Osteocyte (in vitro differentiated cells): ENCODE measurements at regions not wholly inside any gene's neighbourhood (a gene's known extent, or its start where the extent isn't known, plus 50 kb on each side); places are given as distances from the start of the nearest gene placed in this dataset.

Source experiments
- DNase-seq: peaks from one replicate; pipeline ENCODE4 v3.0.0; 2021; ENCODE audit warnings: mixed read lengths; ENCODE audit not compliant: unreplicated experiment; ENCODE audit errors: extremely low spot score
- H3K27ac Mint-ChIP-seq: one replicate; pipeline ENCODE4 v1.8.0; 2021; ENCODE audit warnings: mild to moderate bottlenecking, mixed read lengths; ENCODE audit not compliant: unreplicated experiment
- H3K27me3 Mint-ChIP-seq: one replicate; pipeline ENCODE4 v1.8.0; 2021; ENCODE audit warnings: mixed read lengths; ENCODE audit not compliant: unreplicated experiment
- H3K36me3 Mint-ChIP-seq: one replicate; pipeline ENCODE4 v1.8.0; 2021; ENCODE audit warnings: mixed read lengths; ENCODE audit not compliant: unreplicated experiment
- H3K4me1 Mint-ChIP-seq: one replicate; pipeline ENCODE4 v1.8.0; 2021; ENCODE audit warnings: mixed read lengths; ENCODE audit not compliant: unreplicated experiment
- H3K4me3 Mint-ChIP-seq: one replicate; pipeline ENCODE4 v1.8.0; 2021; ENCODE audit warnings: mild to moderate bottlenecking, moderate library complexity, mixed read lengths; ENCODE audit not compliant: unreplicated experiment
- H3K9me3 Mint-ChIP-seq: one replicate; pipeline ENCODE4 v1.8.0; 2021; ENCODE audit warnings: mixed read lengths; ENCODE audit not compliant: unreplicated experiment
- TF ChIP-seq, protein P1 (sequence below): fragments of 200-600 bp; sonication (generic); IDR thresholded peaks from 2 replicates; pipeline ENCODE4 v1.5.0; 2021; ENCODE audit warnings: antibody characterized with exemption, mild to moderate bottlenecking, moderate library complexity

DNA sequence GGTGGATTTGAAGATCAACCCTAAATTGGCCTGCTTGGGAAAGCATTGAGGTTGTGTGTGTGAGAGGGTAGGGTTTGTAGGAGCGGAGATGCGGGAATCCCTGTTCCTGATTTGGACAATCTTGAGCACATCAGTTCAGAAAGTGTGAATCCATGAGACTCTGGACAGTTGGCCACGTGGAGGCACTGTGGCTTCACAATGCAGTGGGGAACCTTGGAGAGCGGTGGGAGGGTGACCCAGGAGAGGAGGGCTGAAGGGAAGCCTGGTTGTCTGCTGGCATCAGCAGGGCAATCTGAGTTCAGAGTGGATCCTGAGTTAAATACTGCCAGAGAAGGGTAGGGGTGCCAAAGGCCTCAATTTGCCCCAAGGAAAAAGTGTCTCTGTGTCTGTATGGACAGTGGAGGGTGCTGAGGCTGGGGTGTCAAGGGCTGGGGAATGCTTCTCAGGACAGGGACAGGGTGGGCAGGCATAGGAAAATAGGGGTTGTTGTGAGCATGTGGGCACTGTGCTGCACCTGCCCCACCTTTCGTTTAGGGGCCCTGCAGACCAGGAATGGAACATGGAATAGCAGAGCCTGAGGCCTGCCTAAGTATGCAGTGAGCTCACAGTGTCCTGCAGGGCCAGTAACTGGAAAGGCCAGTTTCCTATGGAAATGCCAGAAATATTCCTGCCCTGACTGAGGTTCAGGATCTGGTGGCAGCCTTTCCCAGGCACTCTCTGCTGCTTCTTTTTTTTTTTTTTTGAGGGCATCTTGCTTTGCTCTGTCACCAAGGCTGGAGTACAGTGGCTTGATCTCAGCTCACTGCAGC lies 162.9 kb upstream of the PRSS58 start:
- TF ChIP-seq, protein P1, sequence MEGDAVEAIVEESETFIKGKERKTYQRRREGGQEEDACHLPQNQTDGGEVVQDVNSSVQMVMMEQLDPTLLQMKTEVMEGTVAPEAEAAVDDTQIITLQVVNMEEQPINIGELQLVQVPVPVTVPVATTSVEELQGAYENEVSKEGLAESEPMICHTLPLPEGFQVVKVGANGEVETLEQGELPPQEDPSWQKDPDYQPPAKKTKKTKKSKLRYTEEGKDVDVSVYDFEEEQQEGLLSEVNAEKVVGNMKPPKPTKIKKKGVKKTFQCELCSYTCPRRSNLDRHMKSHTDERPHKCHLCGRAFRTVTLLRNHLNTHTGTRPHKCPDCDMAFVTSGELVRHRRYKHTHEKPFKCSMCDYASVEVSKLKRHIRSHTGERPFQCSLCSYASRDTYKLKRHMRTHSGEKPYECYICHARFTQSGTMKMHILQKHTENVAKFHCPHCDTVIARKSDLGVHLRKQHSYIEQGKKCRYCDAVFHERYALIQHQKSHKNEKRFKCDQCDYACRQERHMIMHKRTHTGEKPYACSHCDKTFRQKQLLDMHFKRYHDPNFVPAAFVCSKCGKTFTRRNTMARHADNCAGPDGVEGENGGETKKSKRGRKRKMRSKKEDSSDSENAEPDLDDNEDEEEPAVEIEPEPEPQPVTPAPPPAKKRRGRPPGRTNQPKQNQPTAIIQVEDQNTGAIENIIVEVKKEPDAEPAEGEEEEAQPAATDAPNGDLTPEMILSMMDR, result peak; percentile 57

DNA sequence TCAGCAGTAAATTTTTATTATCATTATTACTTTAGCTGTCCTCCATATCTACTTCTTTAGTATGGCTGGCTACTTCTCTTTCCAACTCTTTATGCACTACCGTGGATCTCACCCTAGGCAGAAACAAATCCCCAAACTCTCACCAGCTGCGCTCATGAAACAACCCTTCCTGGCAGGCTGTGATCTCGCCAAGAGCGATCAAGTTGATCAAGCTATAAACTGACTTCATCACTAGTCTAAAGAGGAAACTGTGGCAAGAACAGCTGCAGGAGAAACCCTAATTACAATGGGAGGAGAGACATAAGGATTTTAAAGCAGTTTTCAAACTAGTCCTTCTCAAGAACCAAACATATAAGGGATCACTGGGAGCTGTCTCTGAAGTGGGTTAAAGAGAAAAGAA lies 160.5 kb upstream of the PRSS58 start:
- H3K4me1 Mint-ChIP-seq, result no peaks in the 10 kb centered on the region
- no peaks in the 10 kb centered on the region for H3K9me3 Mint-ChIP-seq
- peaks cover 16% of the 10 kb centered on the region for H3K27me3 Mint-ChIP-seq
- no peak overlapping the region for H3K4me3 Mint-ChIP-seq
- no peak overlapping the region for H3K27ac Mint-ChIP-seq
- TF ChIP-seq, protein P1, result no peak
- DNase-seq, result no peak
- no peaks in the 10 kb centered on the region for H3K36me3 Mint-ChIP-seq

More for the DNA sequence above, 162.9 kb upstream of the PRSS58 start:
- Mint-ChIP-seq H3K27ac (no peak overlapping the region), H3K36me3 (no peaks in the 10 kb centered on the region), H3K4me3 (no peak overlapping the region), H3K27me3 (peaks cover 16% of the 10 kb centered on the region), H3K9me3 (no peaks in the 10 kb centered on the region), H3K4me1 (no peaks in the 10 kb centered on the region)
- no peak for DNase-seq

- Mint-ChIP-seq H3K4me1 (no peaks in the 10 kb centered on the region), H3K36me3 (no peaks in the 10 kb centered on the region), H3K27ac (no peak overlapping the region), H3K27me3 (peaks cover 28% of the 10 kb centered on the region), H3K4me3 (no peak overlapping the region), H3K9me3 (no peaks in the 10 kb centered on the region)
- TF ChIP-seq, protein P1, result no peak
- no peak for DNase-seq
These were observed 157.1 kb upstream of the PRSS58 start for GRCh38 chr7:142414915-142415314.

GRCh38 chr7:142414135-142414534 lies 156.3 kb upstream of the PRSS58 start:
- TF ChIP-seq, protein P1, result no peak
- Mint-ChIP-seq H3K36me3 (no peaks in the 10 kb centered on the region), H3K27ac (no peak overlapping the region), H3K9me3 (no peaks in the 10 kb centered on the region), H3K27me3 (peaks cover 27% of the 10 kb centered on the region), H3K4me3 (no peak overlapping the region), H3K4me1 (no peaks in the 10 kb centered on the region)
- DNase-seq, result no peak

DNA sequence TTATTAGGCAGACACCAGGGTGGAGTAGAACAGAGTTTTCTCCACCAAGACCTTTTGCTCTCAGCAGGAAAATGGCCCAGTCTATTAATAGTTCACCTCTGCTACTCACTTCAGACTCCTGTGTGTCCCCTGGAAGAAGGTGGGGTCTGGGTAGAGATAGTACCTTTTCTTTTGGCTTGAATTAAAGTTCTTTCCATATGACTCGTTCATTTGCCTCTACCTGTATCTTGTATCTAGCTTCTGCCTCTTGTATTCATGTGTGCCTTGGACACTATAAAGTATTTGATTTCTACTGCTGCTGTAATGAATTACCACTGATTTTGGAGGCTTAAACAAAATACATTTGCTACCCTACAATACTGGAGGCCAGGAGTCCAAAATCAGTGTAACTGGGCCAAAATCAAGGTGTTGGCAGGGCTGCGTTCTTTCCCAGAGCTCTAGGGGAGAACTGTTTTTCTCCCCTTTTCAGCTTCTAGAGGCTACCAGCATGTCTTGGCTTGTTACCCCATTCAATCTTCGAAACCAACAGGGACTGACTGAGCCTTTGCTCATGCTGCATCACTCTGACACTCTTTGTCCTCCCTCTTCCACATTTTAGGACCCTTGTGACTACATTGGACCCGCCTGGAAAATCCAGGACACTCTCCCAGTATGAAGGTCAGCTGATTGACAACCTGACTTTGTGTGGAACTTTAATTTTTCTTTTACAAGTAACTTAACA lies 155.6 kb upstream of the PRSS58 start:
- no peaks in the 10 kb centered on the region for H3K36me3 Mint-ChIP-seq
- H3K4me1 Mint-ChIP-seq, result no peaks in the 10 kb centered on the region

More for the DNA sequence above, 155.6 kb upstream of the PRSS58 start:
- no peak overlapping the region for H3K27ac Mint-ChIP-seq
- no peak for DNase-seq
- H3K4me3 Mint-ChIP-seq, result no peak overlapping the region
- TF ChIP-seq, protein P1, result no peak
- H3K27me3 Mint-ChIP-seq, result peaks cover 30% of the 10 kb centered on the region
- no peaks in the 10 kb centered on the region for H3K9me3 Mint-ChIP-seq
